ENCODE measurements at regions not wholly inside any gene's neighbourhood (a gene's known extent, or its start where the extent isn't known, plus 50 kb on each side); places are given as distances from the start of the nearest gene placed in this dataset.

- no peaks in the 10 kb centered on the region for H3K9me3 ChIP-seq (ENCODE audit: control insufficient read depth, insufficient read depth, low read depth, low read length)
- TF ChIP-seq ZSCAN23 (tag by site-specific recombination; IDR thresholded peaks at IDR 0.05), result no peak
- TF ChIP-seq ZNF16 (tag by site-specific recombination; IDR thresholded peaks at IDR 0.05; ENCODE audit: low read depth), result no peak
- no peak for TF ChIP-seq SETDB1 (IDR thresholded peaks at IDR 0.05; ENCODE audit: insufficient read length, low read length)
- TF ChIP-seq ZBTB8A (tag by site-specific recombination; IDR thresholded peaks at IDR 0.05), result no peak
- TF ChIP-seq HOXA7 (CRISPR knock-in tag; IDR thresholded peaks at IDR 0.05; ENCODE audit: borderline replicate concordance), result no peak
- no peak for TF ChIP-seq ZNF488 (tag by site-specific recombination; IDR thresholded peaks at IDR 0.05)
- TF ChIP-seq ZNF423 (tag by site-specific recombination; IDR thresholded peaks at IDR 0.05), result no peak
- TF ChIP-seq ZNF146 (tag by site-specific recombination; IDR thresholded peaks at IDR 0.05), result no peak
- no peak for TF ChIP-seq HIC1 (tag by site-specific recombination; IDR thresholded peaks at IDR 0.05)
- TF ChIP-seq ZNF513 (tag by site-specific recombination; IDR thresholded peaks at IDR 0.05), result no peak
- TF ChIP-seq MZF1 (tag by site-specific recombination; IDR thresholded peaks at IDR 0.05; ENCODE audit: borderline replicate concordance), result no peak
- TF ChIP-seq ZNF223 (tag by site-specific recombination; IDR thresholded peaks at IDR 0.05), result no peak
- TF ChIP-seq ZNF791 (tag by site-specific recombination; IDR thresholded peaks at IDR 0.05), result no peak
- no peak overlapping the region for H3K27ac ChIP-seq (ENCODE audit: extremely low read depth, low read depth, low read length)
- H3K4me1 ChIP-seq (ENCODE audit: control insufficient read depth, insufficient read depth, low read length), result peaks cover 3% of the 10 kb centered on the region; the same call in 1 of the 2 replicates
- ChIA-PET CTCF (no interaction called here), POLR2A (no interaction called here)
- no peaks in the 10 kb centered on the region for H3K36me3 ChIP-seq (ENCODE audit: control insufficient read depth in 2 of 2, insufficient read depth in 1 of 2, low read length in 2 of 2)
- no peak overlapping the region for H3K4me3 ChIP-seq (ENCODE audit: low read depth, low read length)
These were observed 103.8 kb downstream of the PCSK1 start for GRCh38 chr5:96329289-96329688.

- ChIA-PET POLR2A (no interaction called here), CTCF (interaction anchor here (0.7 to 1.8 kb wide), 4 partner anchors 8 to 1354 kb away, joined by 3 to 6 read pairs (median 4); no protein-coding TSS in a partner anchor)
- Histone ChIP-seq H3K4me3 (ENCODE audit: low read depth, low read length) (no peak overlapping the region), H3K27ac (ENCODE audit: extremely low read depth, low read depth, low read length) (no peak overlapping the region), H3K36me3 (ENCODE audit: control insufficient read depth in 2 of 2, insufficient read depth in 1 of 2, low read length in 2 of 2) (no peaks in the 10 kb centered on the region), H3K4me1 (ENCODE audit: control insufficient read depth, insufficient read depth, low read length) (peaks cover 3% of the 10 kb centered on the region; the same call in 1 of the 2 replicates), H3K9me3 (ENCODE audit: control insufficient read depth, insufficient read depth, low read depth, low read length) (no peaks in the 10 kb centered on the region)
- TF ChIP-seq ZNF792 (tag by site-specific recombination; IDR thresholded peaks at IDR 0.05), result no peak
- TF ChIP-seq ZNF114 (tag by site-specific recombination; IDR thresholded peaks at IDR 0.05), result no peak
- 0 out of 2 replicates have a peak, but pooled peaks have one; percentile 26 for TF ChIP-seq ATF2 (tag by site-specific recombination; IDR thresholded peaks at IDR 0.05; ENCODE audit: low read depth)
- no peak for TF ChIP-seq ZNF157 (tag by site-specific recombination; IDR thresholded peaks at IDR 0.05)
- TF ChIP-seq ZBTB17 (tag by site-specific recombination; IDR thresholded peaks at IDR 0.05), result 0 out of 2 replicates have a peak, but pooled peaks have one; percentile 36
- TF ChIP-seq ZNF513 (tag by site-specific recombination; IDR thresholded peaks at IDR 0.05), result no peak
- TF ChIP-seq ZSCAN16 (tag by site-specific recombination; IDR thresholded peaks at IDR 0.05), result no peak
- TF ChIP-seq ZNF610 (tag by site-specific recombination; IDR thresholded peaks at IDR 0.05; ENCODE audit: borderline replicate concordance), result no peak
- no peak for TF ChIP-seq ZBTB44 (tag by site-specific recombination; IDR thresholded peaks at IDR 0.05)
- no peak for TF ChIP-seq ZNF211 (tag by site-specific recombination; IDR thresholded peaks at IDR 0.05; ENCODE audit: low read depth)
- no peak for TF ChIP-seq ZNF266 (tag by site-specific recombination; IDR thresholded peaks at IDR 0.05; ENCODE audit: low read depth)
- TF ChIP-seq EGR2 (tag by site-specific recombination; IDR thresholded peaks at IDR 0.05; ENCODE audit: low read depth), result no peak
- no peak for TF ChIP-seq ZNF560 (tag by site-specific recombination; IDR thresholded peaks at IDR 0.05; ENCODE audit: borderline replicate concordance)
These were observed 105.3 kb downstream of the PCSK1 start for GRCh38 chr5:96327722-96328121.
